Pulmonary artery endothelial cell (primary cell): ENCODE measurements at regions not wholly inside any gene's neighbourhood (a gene's known extent, or its start where the extent isn't known, plus 50 kb on each side); places are given as distances from the start of the nearest gene placed in this dataset.

Source experiments
- DNase-seq: peaks from one replicate; pipeline ENCODE4 v3.0.0-alpha.2; 2011; ENCODE audit warnings: low read depth, low spot score

DNA sequence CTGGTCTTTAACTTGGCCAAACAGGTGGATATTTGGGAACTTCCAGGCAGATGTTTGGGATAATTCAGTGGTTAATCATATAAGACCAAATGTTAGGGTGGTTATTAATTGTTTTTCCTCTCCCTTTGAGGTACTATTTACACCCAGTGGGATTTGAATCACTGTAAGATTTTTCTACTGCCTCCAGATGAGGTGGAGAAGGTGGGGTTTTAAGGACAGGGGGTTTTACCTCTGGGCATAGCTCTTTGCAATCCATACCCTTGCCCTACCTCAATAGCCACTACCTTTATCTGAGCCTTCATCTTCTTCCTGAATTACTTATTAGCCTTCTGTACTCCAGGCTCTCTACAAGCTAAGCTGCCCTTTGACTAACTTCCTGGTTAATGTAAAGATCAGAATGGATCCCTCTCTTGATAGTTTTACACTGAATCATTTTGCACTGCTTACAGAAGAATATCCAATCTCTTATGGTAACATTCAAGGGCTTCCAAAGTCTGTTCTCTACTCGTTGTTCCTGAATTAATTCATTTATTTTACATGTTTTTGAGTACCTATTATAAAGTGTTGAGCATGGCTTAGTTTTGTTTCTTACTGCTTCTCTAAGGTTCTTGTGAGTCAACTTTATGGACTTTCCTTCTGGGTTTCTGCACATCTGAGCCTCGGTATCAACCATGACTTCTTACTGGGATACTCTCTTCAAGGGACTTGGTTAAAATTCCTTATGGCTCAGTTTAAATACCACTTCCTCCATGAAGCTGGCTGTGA, 331.2 kb upstream of the TBL1XR1 start:
- DNase-seq, result no peak

DNA sequence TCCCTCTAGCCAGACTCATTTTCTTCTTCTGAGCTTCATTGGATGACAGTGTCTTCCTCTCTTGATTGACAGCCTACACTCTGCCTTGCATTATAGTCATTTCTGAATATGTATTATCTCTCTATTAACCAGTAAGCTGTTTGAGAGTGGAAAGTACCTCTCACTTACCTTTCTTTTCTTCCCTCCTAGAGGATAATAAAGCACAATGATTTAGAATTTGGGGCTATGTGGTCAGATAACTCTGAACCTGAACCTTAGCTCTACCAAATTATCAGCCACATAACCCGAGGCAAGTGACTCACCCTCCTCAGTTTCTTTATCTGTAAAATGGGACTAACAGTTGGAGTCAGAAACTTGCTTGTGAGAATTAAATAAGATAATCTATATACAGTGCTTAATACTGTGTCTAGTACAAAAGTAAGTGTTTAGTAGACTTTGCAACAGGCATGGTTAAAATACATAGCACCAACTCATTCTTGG, 331.8 kb upstream of the TBL1XR1 start:
- DNase-seq, result no peak

DNA sequence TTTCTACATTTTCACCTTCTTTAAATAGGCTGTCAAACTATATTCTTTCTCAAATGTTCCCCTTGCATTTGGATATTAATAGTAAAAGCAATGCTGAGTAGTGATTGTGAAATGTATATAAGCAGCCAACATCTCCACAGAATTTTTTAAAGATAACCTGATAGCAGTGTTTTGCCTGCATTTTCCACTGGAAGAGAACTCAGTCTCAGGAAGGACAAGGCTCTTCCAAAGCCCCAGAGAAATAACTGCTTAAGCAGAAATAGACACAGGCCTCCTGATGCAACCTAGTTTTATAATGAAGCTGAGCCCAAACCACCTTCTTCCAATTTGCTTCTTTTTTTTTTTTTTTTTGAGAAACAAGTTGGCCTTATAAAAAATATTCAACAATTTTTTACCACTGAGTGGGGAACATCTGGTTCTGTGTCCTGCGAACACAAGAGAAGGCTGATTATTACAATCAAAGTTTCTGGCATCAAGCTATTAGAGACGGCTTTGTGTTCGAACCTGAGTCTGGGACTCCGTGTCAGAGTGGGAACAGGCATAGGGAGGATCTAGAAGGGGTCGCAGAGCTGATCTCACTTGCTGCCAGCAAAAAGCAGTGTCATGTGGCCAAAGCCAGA, 332.5 kb upstream of the TBL1XR1 start:
- DNase-seq, result no peak

DNA sequence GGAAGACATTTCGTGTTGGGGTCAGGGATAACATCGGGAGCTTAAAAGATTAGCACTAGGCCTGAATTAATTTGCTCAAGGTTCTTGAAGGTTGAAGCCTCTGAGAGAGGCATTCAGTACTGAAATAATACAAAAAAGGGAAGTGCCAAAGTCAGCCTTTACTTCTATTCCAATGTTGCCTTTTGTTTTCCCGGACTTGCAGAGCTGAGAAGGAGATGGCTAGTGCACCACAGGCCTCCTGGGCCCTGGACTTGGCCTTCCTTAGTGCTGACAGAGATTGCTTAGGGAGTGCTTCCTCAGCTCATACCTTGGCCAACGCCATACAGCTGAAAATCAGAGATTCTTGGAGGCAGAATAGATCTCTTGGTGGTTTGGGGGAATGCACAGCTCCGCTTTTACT, 333.6 kb upstream of the TBL1XR1 start:
- no peak for DNase-seq

DNA sequence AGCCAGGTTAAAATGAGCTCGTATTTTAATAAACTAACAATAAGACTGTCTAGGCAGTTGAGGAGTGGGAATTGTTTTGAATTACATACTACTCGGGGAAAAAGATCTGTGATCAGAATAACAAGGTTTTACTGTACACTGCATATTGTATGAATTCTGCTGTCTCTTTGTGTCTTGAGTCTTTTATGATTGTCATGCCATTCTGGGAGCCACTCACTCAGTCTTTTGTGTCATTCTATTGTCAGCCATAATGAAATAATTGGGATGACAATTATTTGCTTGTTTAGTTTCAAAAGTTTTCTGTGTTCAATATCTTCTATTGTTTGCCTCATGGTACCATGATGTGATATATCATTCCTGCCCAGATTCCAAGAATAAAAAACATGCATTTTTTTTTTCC, 339.6 kb upstream of the TBL1XR1 start:
- no peak for DNase-seq

DNA sequence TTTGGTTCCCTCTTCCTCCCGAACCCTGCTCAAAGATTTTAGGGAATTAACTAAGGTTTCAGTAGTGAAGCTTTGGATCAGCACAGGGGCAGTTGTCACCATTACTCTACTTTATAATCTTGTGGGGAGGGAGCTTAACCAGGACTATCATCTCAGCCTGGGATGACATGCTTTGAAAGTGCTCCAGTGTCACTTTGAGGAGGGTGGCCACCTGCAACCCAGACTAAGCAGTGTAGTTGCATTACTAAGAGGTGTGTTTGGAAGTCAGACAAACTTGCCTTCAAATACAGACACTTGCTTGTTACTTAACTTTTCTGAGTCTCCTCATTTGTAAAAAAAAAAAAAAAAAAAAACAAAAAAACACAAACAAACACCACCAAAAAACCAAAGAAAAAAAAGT, 340.3 kb upstream of the TBL1XR1 start:
- DNase-seq, result no peak

DNA sequence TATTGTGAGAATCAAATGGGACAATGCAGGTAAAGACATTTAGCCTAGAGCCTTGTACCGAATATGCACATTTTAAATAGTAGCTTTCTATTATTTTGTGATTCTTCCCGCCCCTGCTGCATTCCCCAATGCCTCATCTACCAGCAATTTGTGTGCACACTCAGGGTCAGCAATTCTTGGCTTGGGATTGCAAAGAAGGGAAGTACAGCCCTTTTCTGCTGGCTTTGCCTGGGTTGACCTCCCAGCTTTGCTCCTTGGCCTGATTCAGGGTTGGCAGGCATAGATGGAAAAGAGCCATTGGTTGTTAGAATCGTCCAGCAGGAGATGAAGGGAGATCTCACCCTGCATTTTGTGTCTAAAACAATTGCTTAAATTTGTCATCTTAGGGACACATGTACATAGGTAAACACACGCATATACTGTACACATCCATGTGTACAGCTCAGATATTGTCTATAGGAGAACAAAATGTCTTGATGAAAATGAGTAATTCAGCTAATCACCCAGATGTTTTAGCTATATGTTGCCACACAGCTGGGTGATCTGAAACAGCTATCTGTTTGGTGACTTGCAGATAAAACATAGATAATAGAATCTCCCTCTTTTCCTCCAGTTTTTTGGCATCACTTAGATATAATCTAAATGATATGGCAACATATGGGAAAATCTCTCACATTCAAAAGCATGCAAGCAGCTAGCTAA, 340.9 kb upstream of the TBL1XR1 start:
- no peak for DNase-seq

DNA sequence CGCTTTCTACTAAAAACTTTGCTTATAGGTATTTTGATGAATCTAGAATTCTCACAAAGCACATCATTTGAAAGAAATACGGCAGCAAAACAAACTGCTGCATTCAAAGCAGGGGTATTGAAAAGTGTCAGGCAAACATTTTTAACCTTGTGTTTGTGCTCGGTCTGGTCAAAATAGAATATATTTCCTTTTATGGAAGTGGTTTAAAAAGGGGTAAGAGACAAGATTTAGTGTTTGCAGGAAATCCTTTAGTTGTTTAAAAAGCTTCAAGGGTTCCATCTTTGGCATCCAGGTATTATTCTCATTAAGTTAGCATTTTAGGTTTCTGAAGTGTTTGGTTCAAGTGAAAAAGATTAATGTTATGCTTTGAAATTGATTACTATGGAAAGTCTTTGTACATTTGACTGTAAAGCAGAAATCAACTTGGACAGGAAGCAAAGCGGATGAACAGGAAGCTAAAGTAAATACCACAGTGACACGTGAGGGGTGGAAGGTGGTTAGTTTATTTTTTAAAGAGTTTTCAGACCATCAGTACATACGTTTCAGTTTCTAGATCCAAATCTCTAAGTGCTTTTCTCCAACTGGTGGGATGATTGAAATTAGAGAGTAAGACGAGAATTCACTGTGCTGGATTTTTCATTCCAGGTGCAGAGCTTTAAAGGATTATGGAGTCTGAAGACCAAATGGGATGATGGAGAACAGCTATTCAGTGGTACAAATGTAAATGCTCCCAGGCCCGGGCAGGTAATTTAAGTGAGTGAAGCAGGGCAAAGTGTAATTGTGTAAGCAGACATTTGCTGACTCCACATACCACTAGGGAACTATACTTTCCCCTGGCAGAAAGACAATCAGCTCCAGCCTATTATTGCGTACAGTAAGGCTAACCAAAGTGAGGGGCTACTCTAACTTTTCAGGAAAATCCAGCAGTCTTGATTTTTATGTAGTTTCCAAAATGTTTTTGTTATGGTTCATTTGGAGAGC, 341.8 kb upstream of the TBL1XR1 start:
- no peak for DNase-seq

DNA sequence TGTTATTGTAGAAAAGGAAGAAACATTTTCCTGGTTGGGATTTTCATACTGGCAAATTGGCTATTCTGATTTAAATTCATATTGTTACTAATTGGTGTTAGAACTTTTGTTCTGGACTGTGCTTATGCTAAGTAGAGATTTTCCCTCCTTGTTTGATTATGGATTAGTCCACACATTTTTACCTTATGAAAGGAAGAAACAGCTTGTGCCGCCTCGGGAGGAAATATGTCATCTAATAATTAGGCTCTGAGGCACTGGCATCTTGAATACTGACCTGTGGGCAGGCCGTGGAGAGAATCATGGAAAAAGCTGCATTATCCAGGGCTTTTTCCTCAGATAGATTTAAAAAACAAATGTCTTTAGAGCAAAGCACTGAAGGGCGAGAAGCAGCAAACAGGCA, 344.3 kb upstream of the TBL1XR1 start:
- no peak for DNase-seq

DNA sequence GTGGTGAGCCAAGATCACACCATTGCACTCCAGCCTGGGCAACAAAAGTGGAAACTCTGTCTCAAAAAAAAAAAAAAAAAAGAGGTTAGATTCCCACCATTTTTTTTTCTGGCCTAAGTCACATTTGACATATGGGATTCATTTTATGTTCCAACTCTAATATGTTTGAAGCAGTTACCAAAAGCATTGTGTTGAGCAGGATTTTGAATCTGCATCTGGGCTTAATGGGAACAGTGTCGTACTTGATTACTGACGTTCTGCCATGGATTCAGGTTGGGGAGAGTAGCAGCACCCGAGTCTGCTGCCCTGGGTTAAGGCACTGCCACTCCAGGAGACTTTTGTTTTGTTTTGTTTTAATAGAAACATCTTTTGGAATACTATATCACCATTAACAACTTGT, 348.7 kb upstream of the TBL1XR1 start:
- no peak for DNase-seq

DNA sequence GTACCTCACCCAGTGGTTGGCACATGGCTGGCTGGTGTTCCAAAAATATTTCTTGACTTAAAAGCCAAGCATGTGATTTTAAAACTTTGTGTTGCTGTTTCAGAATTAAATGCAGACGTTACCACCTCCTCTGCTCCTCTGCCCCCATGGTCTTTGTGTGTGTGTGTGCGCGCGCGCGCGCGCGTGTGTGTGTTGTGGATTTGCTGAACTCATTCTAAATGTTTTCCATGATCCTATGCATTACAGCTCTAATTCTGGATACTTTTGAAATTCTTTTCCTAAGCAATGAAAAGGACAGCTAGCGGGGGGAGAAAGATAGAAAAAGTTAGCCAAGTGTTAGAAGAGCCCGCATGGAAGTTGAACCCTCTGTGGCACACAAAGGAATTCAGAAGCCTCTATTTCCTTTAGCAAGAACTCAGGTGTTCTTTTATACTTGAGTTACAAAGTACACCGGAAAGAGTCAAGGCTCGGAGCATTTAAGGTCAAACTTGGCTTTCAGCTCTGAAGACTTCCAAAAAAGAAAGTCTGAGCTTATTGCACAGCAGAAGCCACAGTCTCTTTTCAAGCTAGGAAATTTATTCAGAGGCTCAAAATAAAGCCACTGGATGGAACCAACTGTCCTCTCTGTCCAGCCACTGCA, 350.5 kb upstream of the TBL1XR1 start:
- DNase-seq, result no peak

DNA sequence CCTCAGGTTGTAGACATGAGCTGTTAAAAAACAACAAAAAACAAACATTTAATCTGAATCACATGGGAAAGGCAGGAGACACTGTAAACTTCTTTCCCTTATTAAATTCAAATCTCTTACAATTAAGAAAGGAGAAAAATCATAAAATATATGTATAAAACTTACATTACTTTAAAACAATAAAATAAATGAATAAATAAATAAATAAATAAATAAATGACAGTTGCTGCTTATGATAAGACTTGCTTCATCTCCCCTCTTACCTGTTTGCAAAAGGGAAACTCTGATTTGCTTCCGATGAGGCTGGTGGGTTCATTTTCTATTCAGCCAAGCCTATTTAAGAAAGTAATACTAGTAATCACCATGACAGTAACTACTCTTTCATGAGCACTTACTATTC, 353.4 kb upstream of the TBL1XR1 start:
- DNase-seq, result no peak

DNA sequence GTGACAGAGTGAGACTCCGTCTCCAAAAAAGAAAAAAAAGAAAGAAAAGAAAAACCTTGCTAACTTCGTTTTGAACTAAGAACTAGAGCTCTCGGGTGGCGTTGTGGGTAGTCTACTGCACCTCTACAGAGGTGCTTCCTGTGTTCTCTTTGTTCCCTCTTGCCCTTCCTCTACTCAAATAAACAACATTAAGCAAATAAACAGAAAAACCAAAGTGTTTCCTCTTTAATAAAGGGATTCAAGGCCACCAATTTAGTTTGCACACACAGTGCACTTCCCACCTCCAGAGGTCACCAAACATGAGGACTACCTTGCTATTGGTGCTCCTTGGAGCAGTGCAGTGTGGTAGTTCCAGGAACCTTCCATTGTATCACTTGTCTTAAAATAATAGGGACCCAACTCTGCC, 354.2 kb upstream of the TBL1XR1 start:
- no peak for DNase-seq

DNA sequence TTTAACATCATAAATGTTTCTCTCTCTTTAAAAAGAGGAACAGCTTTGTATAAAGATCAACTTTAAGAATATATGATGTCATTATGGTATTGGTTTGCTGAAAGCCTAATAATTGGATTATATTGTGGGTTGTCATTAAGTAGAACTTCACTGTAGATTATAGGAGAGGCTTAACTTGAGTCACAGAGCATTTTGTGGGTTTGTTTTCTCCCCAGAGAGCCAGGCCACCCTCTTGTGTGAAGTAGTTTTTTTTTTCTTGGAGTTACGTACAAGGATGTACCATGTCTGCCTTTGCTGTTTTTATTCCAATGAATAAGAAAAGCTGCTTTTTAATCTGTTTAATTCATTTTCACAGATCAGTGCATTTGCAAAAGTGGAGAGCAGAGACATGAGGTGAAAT, 354.8 kb upstream of the TBL1XR1 start:
- no peak for DNase-seq

DNA sequence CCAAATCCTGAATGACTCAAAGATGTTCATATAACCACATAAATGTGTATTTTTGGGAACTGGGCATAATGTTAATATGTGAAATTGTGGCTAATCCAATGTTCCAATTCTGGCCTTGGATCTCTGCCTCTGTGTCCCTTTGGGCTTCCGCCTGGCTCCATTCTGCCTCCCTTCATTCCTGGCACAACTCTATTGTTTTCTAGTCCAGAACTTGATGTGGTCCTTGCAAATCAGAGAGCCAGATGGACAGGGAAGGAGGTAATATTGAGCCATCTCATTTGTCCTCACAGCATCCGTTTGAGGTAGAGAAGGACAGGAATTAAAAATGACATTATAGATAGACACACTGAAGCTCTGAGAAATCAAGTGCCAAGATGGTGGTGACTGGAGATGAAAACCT, 355.7 kb upstream of the TBL1XR1 start:
- no peak for DNase-seq

DNA sequence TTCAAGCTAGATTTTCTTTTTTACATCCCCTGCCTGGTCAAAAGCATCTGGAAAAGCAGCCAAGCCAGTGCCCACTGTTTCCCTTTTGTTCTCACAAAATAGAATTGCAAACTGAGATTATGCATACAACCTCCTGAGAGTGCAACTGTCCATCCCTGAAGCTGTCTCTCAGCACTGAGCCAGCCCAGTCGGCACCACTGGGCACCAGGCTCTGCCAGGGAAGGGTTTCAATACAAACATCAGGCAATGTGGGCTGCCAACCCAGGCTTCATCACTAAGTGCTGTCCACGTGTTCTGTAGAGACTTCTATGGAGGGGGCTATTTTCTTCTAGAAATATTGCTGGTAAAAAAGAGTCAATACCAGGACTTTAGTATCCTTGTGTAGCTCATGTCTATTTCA, 356.3 kb upstream of the TBL1XR1 start:
- DNase-seq, result no peak

DNA sequence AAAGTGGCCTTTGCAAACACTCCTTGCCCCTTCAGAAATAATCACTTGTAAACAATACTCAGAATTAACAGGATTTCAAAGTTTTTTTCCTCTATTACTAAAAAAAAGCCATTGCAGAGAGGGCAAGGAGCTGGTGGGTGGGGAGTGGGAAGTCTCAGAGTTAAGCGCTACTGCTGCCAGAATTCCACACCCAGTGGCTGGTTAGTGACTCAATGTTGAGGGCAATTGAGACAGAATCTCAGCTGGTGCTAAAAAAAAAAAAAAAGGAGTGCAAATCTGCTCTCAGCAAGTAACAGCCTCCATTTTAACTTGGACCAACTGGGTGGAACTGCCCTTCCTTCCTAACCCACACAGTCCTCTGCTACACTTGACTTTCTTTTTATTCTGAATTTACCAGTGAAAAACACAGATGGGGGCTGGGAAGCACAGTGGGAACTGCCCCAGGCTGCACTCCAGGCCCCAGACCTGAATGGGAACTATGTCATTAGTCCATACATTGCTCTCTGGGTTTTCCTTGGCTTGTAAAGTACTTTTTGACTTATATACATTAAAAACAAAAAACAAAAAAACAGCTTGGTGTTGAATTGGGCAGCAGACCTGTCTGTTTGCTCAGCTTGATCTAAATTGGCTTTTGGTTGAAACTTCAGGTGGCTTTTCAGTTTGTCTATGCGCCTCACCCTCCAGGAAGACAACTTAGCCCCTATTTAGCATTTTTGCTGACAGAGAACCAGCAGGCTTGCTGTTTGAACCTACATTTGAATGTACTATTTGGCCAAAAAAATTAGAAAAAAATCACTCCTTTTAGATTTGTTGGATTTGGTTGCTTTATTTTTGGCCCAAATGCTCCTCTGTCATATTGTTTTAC, 357.8 kb upstream of the TBL1XR1 start:
- no peak for DNase-seq

DNA sequence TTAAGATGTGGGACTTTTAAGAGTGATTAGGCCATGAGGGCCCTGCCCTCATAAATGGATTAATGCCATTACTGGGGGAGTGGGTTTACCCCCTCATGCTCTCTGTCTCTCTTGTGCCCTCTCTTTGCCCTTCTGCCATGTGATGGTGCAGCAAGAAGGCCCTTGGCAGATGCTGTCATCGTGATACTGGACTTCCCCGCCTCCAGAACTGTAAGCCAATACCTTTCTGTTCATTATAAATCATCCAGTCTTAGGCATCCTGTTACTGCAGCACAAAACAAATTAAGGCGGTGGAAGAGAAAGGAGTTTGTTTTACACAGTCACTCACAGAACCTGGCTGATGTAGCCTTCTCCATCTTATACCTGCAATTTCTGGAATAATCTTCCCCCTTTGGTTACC, 360.3 kb upstream of the TBL1XR1 start:
- no peak for DNase-seq

DNA sequence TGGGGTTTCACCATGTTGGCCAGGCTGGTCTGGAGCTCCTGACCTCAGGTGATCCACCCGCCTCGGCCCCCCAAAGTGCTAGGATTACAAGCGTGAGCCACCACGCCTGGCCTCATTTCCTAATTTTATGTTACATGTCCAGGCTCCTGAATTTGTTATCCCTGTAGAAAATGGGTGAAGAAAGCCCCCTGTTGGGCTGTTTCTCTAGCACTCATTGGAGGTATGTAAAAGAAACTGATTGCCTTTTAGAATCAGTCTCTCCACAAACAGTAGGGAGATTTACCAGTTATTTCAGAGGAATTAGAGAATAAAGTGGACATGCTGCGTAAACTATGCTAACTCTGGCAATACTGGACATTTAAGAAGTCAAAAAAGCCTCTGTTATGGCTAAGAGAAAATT, 364.1 kb upstream of the TBL1XR1 start:
- DNase-seq, result no peak

DNA sequence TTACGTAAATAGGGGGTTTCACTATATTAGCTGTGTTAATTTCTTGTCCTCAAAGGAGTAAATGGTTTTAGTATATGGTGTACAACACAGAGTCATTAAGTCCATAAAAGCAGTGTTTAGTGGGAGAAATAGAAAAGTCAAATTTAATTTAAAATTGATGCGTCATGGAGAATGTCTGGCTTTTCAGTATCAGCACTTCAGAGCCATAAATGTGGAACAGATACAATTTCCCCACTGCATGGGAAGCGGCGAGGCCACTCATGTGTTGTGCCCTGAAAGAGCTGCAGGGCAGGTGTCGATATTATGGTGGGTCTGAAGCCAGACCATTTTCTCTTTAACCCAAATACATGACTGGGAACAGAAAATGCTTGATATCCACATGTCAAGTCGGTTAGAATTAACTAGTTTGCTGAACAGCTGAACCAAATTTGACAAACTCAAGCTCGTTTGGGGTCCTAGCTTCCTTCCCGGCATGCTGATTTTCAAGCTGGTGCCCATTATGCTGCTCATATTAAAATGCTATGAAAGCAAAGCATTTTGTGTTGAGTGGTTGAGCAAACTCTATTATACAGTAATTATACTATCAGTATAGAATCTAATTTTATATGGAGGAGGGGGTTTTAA, 364.6 kb upstream of the TBL1XR1 start:
- DNase-seq, result no peak
